Muscle of back (tissue), 3 donors: ENCODE measurements at regions not wholly inside any gene's neighbourhood (a gene's known extent, or its start where the extent isn't known, plus 50 kb on each side); places are given as distances from the start of the nearest gene placed in this dataset.
"Not testable (repeated sequence)": the region's sequence is repeated elsewhere in the genome, so short reads cannot be mapped to it uniquely, and the experiment has no call there.

Source experiments
- DNase-seq, 3 donors: peaks; one replicate each; pipeline versions ENCODE4 v3.0.0 to v3.0.0-alpha.2; 2013

DNA sequence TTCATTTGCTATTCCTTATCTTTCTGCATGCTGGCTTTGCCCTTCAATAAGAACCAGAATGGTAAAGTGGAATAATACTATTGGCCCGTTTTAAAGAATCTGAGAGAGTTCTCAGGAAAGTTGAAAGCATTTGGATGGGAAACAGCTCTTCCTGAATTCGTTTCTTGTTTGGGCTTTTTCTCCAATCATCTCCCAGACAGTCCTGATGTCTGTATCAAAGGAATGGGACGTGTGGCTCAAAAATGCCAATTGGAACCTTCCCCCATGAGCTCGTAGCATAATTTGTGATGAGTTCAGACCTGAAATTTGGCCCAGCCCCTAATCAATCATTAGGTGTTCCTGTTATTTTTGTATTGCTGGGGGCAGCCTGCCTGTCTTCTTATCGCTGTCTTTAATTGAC, 75.8 kb upstream of the BACH2 start:
- DNase-seq: no peak

DNA sequence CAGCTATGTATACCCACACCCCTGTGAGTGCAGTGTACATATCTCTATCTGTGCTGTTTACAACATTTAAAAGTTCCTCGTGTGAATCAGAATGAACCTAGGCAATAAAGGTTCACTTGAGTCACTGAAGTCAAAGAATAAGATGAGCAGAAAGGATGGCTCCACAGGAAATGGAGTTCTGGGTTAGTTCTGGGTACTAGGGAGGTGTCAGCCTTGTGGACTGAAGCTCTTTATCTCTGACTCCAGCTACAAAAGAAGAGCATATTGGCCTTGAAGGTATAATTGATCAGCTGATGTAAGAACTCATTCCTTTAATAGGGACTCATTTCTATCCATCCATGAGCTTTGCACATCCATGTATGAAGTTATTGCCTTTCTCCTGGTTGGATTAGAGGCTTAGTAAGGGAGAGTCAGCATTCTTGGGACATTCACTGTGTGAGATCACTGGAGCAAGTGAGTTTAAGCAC, 73.9 kb upstream of the BACH2 start:
- DNase-seq: no peak

GRCh38 chr6:90369651-90370050, 73.0 kb upstream of the BACH2 start:
- no peak for DNase-seq

DNA sequence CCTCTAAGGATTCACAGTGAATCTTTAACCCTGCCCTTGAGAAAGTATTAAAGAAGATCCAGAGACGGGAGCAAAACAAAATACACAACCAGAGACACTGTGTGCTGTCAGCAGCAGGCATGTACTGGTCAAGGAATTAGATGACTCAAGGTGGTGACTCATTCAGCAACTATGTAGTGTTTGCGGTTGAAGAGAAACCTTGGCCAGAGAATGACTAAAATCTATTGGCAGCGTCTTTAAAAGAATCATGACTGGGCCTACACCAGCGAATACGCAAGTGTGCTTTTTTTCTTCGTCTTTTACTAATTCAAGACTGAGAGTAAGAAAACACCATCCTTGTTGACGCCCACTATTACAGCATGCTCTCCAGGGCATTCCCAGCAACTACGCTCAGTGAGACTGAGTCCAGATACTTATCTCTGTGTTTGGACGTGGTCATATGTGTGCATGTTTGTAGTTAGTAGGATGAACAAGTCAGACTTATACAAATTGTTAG, 72.4 kb upstream of the BACH2 start:
- DNase-seq: peak; percentile 91 to 99 (median 95)

- DNase-seq: peak in 2 of 3 donors; percentile 45 to 46
These were observed 72.0 kb upstream of the BACH2 start for GRCh38 chr6:90368601-90369000.

DNA sequence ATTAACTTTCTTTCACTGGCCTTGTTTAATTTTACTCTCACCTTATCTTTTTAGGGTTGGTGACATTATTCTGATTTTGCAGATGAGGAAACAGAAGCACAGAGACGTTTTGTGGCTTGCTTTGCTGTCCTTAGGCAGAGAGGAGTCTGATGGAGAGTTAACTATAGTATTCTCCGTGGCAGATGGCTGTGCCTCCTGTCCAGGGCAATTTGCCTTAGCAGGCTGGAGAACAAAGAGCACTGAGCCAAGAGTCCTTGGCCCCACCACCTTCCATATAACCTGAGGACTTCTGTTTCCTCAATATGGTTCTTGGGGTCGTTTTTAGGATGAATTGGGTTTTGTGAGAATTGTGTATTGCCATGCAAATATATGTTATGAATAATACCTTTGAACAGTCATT, 71.4 kb upstream of the BACH2 start:
- DNase-seq: no peak

GRCh38 chr6:90365565-90366219, 69.0 kb upstream of the BACH2 start:
- DNase-seq: no peak

DNA sequence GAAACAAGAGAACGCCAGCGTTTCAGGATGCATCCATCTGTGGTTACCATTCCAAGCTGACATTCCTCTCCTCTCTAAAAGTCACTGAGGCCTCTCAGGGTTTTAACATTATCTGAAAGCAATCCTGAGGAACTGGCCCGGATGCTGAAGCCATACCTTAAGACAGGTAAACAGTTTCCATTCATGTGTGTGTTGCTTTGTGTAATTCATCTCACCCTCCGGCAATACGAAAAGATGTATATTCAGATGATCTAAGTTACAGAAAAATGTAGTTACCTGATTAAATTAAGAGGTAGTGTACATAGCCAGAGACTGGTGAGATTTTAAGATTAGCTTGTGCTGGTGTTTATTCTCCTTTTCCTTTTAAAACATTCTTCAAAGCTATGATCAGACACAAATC, 68.4 kb upstream of the BACH2 start:
- DNase-seq: no peak

DNA sequence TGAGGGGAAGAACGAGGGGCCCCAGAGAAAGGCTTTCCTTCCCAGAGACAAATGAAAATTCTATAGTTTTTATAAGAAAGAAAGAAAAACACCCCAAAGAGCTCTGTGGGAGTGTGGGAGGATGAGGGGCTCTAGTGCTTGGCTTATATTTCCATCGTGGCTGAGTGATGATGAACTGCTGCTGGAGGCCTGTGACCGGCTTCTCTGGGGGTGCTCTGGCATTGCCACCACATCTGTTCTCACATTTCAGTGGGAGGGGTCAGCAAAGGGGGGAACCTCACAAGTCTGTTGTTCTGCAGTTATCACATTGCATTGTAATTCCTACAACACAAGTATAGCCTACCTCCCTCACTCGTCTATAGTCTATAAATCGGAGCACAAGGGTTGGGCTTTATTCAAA, 67.6 kb upstream of the BACH2 start:
- no peak for DNase-seq

DNA sequence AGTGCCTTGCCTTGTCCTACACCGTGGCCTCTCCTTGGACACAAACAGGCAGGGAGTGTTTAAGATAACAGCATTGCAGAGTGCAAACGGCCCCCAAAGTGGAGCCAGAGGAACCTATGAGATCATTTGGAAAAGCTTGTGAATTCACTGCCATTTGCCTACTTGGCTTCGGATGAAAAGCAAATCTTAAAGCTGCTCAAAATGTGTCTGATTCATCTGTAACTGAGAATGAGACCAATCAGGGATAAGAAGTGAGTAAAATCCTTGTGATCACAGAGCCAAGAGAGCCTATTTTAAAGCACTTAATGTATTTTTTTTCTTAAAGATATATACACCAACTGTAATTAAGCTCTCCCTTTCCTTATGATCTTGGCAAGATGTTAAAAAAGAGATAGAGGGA, 65.7 kb upstream of the BACH2 start:
- DNase-seq: peak; percentile 56 to 73 (median 64)

- no peak for DNase-seq
These were observed 64.5 kb upstream of the BACH2 start for GRCh38 chr6:90361174-90361573.

DNA sequence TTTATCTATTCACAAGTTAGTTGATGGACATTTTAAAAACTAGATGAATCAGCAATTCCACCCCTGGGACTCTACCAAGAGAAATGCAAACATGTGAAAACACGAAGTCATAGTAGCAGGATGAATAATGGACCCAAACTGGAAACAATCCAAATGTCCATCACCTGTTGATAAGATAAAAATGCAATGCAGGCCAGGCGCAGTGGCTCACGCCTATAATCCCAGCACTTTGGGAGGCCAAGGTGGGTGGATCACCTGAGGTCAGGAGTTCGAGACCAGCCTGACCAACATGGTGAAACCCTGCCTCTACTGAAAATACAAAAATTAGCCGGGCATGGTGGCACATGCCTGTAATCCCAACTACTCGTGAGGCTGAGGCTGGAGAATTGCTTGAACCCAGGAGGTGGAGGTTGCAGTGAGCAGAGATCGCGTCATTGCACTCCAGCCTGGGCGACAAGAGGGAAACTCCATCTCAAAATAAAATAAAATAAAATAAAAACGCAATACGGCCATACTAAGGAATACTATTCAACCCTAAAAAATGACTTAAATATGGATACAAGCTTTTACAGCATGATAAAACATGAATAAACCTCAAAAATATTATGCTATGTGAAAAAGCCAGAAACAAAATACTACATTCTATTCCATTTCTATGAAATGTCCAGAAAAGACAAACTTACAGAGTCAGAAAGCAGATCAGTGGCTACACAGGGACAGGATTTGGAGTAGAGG, 61.6 kb upstream of the BACH2 start:
- not testable (repeated sequence) for DNase-seq

GRCh38 chr6:90356012-90356421, 59.4 kb upstream of the BACH2 start:
- DNase-seq: peak in 2 of 3 donors; percentile 30 to 70

GRCh38 chr6:90354961-90355360, 58.3 kb upstream of the BACH2 start:
- no peak for DNase-seq

DNA sequence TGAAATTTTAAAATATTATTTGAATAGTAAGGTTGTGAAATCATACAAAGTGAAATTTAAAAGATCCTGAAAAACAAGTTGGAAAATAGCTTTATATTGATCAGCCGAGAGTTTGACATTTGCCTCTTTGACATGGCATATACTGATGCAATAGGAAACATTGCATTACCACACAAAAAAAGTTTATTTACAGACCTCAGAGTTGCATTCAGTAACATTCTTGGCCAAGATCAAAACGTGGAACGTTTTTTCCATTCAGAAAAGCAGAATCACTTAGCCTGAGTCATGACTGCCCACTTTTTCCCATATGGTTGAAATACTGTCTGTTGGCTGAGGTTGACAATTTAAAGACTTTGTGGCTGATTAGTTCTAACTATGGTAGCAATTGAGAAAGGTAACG, 55.1 kb upstream of the BACH2 start:
- DNase-seq: peak in 1 of 3 donors; percentile 51

- no peak for DNase-seq
These were observed 54.3 kb upstream of the BACH2 start for GRCh38 chr6:90350689-90351554.

DNA sequence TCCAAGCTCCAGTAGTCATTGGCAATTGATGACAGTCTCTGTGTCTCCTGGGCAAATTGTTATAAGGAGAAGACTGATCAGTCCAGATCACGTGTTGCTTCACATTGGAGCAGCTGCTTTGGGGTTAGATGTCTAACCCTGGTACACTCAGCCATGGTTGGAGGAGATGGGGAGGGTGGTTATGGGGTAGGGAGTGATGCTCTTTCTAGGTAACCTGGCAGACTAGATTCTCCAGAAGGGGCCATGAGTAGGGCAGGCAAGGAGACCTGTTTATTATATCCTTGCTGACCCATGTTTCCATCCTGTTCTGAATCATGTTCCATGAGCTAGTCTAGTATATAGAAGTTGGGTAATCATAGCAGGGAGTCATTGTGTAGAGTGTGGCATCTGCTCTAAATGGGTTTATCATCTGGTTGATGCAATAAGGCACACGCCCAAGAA, 50.8 kb upstream of the BACH2 start:
- no peak for DNase-seq

DNA sequence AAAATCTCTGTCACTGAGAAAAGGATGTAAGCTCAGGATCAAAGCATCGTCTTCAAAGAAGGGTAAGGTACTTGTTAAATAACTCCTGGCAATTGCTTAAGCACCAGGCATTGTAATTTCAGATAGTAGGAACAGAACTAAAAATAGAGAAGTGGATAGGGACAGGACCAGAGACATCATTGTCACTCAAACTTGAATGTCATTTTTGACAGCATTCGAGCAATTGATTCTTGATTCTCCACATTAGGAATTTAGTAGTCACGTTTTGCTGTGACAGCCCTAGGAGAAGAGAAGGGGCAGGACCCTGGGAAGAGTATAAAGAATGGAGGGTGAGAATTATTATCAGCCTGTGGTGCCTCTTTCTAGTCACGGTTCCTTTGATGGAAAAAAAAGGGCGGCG, 50.1 kb upstream of the BACH2 start:
- no peak for DNase-seq
